GM19395 (cell line): ENCODE measurements at regions not wholly inside any gene's neighbourhood (a gene's known extent, or its start where the extent isn't known, plus 50 kb on each side); places are given as distances from the start of the nearest gene placed in this dataset.
"Not testable (repeated sequence)": the region's sequence is repeated elsewhere in the genome, so short reads cannot be mapped to it uniquely, and the experiment has no call there.

Experiments
- ATAC-seq: cut with Tn5 transposase; IDR thresholded peaks from one replicate; pipeline ENCODE4 v1.9.1; 2021; ENCODE audit warnings: mild to moderate bottlenecking, moderate library complexity; ENCODE audit not compliant: unreplicated experiment

DNA sequence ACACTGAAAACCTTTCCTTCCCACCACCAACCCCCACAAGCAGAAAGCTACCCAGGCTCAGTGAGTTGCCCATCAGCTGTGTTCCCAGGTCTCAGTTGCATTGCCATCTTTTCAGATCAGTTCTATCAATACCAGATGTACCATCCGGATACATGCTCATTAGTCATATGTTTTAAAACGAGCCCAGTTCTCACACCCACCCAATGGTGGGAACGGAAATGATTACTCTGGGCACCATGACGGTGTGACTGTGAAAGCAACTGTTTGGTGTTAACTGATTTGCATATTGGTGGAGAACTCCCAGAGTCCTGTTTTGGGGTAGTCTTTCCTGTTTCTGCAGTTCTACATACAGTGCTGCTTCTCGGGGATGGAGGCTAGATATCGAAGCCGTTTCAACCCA, 212.3 kb downstream of the TRIM36 start:
- peak; percentile 60 for ATAC-seq

DNA sequence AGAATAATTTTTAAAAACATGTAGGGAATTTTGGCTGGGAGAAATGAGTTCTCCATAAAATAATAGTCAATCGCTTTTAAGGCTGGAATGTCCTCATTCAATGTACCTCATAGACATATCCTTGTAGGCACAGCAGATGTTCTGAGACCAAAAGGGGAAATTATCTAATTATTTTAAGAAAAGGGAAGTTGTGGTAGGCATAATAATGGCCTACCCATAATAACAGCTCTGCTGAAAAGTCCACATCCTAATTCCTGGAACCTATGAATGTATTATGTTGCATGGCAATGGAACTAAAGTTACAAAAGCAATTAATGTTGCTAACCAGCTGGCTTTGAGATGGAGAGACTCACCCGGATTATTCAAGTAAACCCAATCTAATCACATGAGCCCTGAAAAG, 216.1 kb downstream of the TRIM36 start:
- no peak for ATAC-seq

DNA sequence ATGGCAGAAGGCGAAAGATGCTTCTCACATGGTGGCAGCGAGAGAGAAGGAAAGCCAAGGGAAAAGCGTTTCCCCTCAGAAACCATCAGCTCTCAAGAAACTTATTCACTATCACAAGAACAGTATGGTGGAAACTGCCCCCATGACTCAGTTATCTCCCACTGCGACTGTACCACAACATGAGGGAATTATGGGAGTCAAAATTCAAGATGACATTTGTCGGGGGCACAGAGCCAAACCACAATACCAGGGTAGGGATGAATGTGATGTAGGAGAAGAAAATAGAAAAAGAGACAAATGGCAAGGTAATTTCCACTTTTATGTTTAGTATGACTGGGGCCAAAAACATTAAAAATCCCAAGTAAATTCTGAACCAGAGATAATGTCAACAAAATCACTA, 216.8 kb downstream of the TRIM36 start:
- ATAC-seq = no peak

DNA sequence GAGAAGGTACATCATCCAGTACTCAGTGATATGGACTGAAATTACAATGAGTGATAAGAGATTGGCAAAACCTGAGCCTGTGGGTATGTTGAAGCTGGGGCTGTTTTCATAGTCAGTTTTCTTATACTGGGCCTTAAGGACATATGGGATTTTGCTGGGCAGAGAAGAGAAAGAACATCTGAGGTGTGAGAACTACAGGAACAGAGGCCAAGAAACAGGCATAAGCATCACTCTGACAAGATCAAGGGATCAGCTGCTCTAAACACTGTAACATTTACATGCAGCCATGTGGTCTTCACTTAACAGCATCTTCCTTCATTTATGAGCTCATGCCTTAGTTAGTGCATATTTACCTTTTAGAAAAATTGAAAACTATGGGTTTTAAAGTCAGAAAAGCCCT, 220.0 kb downstream of the TRIM36 start:
- ATAC-seq = no peak

DNA sequence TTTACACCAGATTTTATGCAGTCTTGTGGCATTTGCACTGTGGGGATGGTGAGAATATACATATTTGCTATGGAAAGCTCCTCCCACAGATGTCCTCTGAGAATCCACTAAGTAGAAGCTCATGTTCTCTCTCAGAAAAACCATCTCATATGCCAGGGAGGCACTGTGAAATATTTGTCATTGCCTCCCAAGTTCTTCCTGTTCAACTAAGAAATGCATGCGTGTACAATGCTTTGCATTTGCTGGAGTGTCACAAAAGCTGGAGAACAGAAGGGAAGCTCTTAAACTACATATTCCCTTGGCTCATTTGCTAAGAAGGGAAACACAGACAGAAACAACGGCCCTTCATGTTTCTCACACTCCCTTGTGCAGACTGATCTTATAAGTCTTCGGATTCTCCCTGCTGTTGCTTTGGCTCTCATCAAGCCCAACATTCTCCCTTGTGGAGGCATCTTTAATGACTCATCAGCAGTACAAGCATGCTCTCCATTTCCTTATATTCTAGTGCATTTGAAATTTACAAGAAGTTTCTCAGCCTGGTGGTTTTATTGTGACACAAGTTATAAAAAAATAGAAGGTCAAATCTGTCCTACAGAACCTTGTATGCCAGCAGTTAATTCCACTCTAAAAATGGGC, 220.6 kb downstream of the TRIM36 start:
- no peak for ATAC-seq

DNA sequence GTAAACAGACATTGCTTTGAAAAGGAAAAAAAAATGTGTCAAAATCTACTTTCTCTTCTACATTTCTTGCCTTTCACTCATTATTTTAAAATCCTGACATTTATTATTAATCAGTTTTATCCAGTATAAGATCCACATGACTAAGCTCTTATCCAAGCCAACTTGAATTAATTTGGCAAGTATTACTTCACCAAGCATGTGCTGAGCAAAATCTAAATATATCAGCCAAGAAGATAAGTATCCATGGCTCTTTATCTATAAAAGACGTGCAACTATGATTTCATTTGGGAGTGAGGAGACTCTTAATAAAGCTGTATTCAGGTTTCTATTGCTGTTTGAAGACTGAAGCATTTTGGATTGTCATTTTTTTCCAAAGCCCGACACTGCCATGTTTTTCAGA, 221.3 kb downstream of the TRIM36 start:
- no peak for ATAC-seq

DNA sequence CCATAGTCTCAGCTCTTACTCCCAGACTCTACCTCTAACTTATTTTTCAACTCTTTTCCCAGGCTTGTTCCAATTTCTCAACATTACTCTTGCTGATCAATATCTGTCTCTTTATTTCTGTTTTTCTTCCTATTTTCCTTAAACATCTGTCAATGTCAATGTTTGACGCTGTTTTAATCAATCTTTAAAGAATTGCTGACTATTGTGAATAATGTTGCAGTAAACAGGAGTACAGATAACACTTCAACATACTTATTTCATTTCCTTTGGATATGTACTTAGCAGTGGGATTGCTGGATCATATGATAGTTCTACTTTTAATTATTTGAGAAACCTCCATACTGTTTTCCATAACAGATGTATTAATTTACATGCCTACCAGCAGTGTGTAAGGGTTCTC, 229.0 kb downstream of the TRIM36 start:
- ATAC-seq = no peak

DNA sequence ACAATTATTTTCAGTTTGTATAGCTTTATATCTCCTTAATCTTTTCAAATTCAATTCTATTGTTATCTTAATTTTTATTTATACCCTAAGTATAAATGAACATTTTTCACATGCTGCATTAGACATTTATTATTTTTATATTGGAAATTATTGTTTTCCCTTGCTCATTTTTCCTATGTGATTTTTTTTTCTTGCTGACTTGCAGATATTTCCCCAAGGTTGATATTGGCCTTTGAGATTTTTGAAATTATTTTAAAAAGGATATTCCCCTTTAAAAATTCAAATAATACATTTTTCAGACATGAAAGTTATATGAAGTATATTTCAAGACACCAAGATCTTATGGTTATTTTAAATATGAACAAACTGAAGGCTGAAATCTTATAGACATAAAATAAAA, 234.2 kb downstream of the TRIM36 start:
- no peak for ATAC-seq

DNA sequence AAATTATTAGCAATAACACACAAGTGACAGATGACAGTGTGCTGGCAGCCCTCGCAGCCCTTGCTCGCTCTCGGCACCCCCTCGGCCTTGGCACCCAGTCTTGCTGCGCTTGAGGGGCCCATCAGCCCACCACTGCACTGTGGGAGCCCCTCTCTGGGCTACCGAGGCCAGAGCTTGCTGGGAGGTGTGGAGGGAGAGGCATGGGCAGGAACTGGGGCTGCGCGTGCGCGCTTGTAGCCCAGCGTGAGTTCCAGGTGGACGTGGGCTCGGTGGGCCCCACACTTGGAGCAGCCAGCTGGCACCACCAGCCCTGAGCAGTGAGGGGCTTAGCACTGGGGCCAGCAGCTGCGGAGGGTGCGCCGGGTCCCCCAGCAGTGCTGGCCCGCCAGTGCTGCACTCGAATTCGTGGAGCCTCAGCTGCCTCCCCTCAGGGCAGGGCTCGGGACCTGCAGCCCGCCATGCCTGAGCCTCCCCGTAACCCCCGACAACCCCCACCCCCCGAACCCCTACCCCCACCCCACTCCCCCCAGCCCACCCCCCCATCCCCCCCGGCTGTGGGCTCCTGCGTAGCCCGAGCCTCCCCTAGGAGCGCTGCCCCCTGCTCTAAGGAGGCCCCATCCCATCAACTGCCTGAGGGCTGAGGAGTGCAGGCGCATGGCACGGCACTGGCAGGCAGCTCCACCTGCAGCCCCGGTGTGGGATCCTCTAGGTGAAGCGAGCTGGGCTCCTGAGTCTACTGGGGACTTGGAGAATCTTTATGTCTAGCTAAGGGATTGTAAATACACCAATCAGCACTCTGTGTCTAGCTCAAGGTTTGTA, 240.9 kb downstream of the TRIM36 start:
- ATAC-seq = no peak

DNA sequence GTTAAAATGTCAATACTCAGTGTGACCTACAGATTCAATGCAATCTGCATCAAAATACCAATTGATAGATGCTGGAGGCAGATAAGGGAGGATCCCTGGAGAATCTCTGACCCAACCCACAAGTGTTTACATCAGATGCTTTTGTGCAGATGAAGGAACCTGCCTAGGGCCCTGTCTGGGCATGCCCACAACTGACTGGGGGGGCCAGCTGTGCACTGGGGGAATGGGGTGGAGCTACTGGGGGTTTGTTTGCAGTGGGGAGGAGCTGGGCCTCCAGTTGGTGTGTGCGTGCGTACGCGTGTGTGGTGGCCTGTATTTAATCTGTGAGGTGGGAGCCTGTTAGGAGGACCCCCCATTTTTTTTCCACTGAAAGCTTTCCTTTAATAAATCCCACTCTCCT, 244.9 kb downstream of the TRIM36 start:
- ATAC-seq = no peak

DNA sequence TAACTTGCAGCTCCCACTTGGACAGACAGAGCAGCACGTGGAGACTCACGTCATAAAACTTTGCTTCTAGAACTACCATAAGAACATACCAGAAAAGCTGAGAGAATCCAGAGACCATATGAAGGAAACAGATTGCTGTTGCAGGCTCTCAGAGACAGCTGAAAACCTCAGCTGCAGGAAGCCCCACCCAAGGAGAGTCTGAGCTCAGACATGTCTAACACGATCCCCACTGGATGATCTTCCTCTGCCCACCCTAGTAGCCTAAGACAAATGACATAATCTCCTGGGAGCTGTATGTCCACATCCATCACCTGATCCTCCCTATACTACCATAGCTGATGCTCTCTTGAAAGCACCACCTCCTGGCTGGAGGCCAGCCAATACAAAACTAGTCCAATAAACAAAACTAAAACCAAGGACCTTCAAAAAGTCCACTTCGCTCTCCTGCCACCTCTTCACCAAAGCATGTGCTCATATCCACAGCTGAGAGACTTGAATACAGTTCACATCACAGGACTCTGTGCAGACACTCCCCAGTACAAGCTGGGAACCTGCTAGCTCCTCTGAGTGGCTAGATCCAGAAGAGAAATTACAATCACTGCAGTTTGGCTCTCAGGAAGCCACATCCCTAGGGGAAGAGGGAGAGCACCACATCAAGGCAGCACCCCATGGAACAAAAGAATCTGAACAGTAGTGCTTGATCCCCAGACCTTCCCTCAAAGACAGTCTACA, 257.4 kb downstream of the TRIM36 start:
- no peak for ATAC-seq

DNA sequence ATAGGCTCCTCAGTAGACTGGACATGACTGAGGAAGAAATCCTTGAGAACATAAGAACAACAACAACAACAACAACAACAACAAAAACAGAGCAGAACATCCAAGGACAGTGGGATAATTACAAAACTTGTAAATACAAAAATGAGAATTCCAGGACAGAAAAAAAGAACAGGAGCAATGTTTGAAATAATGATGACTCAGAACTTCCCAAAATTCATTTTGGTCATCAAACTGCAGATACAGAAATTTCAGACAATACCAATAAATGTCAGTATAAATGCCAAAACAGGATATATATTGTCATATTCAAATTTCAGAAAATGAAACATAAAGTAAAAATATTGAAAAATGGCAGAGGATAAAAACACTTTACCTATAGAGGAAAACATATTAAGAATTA, 259.0 kb downstream of the TRIM36 start:
- ATAC-seq = no peak

DNA sequence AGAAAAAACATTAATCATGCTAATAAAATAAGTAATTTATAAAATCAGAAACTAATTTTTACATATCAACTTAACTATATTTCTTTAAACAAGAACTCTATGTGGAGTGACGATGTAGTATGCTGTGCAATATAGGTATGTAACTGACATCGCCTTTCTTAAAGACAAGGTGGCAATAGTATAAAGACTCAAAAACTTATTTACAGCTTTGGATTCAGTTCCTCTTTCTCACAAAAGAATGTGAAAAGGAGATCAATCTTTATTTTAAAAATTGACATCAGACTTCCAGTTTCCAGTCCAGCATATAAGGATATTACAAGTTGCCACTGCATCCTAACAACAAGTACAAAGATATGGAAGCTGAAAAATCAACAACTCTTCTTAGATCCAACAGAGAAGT, 260.3 kb downstream of the TRIM36 start:
- no peak for ATAC-seq

DNA sequence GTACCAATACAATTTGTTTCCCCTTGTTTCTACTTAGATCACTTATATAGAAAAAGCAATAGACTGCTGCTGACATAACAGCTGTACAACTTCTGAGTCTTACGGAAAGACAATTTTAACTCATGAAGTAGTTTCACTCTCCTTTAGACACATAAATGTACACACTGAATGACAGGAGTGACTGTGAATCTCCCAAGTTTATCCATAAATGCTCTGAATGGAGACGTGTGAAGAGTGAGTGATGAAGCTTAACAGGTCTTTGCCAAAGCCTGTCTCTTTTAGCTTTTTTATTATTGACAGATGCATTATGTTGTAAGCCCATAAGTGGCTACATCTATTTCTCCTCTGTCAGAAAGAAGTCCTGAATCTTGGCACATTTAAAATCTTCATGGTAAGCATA, 265.9 kb downstream of the TRIM36 start:
- no peak for ATAC-seq

DNA sequence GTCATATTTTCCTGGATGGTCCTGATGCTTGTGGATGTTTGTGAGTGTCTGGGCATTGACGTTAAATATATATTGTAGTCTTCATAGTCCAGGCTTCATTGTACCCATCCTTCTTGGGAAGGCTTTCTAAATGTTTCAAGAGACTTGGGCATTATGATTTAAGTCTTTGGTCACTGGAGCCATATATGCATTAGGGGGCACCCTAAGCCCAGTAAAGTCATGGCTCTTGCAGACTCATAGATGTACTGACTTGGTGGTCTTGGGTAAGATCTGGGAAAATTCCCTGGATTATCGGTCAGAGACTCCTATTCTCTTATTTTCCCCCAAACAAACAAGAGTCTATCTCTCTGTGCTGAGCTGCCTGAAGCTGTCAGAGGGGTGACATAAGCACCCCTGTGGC, 271.1 kb downstream of the TRIM36 start:
- ATAC-seq = no peak

DNA sequence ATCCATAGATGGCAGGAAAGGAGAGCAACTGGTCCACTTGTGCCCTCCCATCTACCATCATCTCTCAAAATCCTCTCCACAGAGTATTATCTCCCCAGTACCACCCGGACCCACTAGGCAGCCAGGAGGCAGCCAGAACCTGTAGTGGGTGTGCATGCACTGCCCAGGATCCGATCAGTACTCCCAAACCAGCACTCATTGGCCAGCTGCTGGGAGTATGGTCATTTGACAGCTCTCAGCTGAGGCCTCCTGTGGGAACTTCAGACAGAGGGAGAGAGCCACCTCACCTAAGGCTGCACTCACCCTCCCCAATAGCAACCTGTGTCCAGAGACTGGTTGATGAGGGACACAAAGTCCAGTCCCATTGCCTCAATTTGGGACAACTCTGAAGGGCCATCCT, 286.0 kb downstream of the TRIM36 start:
- no peak for ATAC-seq

DNA sequence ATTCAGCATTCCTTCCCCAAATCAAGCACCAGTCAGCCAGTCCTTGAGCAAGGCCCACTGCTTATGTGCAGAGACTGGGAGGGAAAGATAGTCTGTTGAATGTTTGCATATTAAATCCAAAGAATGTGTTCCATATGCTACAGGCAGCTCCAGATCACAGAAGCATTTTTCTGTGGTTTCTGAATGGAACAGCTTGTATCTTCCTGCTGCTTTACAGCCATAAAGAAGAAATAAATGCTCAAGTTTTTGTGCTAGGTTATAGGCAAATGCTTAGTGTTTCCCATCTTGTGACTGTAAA, 310.3 kb downstream of the TRIM36 start:
- no peak for ATAC-seq

DNA sequence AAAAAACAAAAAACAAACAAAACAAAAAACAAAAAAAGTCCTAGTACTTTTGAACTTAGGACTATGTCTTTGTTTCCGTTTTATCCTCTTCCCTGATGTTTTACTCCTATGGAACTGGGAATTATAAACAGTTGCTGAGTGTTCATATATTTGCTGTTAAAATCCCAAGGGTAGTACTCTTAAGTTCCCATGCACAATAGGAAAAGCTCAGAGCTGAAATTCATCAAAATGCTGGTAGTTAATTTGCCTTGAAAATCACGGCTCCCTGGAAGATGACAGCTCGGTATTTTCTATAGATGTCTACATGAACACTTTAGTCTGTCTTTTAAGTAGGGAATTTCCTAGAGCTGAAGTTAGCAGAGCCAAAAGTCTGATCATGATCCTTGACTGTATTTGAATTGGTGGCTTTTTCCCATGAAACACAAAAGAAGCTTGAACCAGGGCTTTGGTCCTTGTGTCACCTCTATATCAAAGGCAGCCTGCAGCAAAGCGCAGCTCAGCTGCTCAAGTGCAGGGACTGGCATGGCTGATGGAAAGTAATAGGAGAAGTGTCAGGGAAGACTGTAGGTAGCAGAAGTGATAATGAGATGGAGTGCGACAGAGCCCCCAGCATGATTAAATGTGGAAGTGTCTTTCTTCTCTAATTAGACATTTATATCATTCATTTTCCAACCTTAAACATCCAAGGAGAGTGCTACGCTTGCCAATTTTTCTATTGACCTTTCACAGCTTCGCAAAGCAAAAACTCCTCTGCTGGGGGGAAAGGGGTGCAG, 310.9 kb downstream of the TRIM36 start:
- ATAC-seq = no peak

DNA sequence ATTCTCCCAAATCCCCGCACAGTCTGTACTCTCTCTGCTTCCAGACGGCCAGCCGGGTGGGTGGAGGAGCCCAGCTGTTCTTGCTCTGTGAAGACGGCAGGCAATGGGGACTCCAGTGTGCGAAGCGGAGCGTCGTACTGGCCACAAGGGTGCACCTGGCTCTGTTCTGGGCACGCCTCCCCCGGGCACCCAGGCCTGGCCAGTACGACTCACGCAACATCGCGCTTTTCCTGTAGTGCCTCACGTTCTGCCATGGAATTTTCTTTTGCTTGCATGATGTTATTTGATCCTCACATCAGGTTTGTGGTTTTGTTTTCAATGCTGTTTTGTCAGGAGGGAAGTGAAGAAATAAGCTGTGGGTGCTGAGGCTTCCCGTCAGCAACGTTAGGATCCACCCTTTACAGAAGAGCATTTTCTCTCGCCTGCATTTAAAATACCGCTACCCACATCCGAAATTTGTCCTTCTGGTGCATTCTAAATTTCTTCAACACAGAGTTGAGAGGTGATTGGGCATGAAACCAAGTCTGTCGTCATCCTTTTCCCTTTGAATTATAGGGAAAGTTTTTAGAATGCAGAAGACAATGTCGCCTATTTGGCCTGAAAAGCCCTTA, 311.7 kb downstream of the TRIM36 start:
- no peak for ATAC-seq

DNA sequence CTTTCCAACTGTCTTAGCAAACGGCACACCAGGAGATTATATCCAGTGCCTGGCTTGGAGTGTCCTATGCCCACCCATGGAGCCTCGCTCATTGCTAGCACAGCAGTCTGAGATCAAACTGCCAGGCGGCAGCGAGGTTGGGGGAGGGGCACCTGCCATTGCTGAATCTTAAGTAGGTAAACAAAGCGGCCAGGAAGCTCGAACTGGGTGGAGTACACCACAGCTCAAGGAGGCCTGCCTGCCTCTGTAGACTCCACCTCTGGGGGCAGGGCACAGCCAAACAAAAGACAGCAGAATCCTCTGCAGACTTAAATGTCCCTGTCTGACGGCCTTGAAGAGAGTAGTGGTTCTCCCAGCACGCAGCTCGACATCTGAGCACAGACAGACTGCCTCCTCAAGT, 325.0 kb downstream of the TRIM36 start:
- not testable (repeated sequence) for ATAC-seq

DNA sequence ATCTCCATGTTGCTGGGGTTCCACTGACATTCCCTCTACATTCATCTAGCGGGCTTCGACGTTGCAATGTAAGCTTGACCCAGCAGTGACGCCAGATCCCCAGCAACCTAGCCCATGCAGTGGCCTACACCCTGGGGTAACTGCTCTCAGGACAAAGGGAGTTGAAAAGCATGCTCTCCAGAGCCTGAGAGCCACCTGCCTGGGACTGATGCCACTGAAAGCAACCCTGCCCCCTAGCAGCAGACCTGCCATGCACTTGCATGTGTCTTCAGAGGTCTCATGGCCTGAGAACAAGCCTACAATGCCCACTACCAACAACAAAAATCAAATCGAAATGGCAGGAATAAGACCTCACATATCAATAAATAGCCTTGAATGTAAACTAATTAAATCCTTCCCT, 330.3 kb downstream of the TRIM36 start:
- no peak for ATAC-seq
